GM19238 (cell line): ENCODE measurements at regions not wholly inside any gene's neighbourhood (a gene's known extent, or its start where the extent isn't known, plus 50 kb on each side); places are given as distances from the start of the nearest gene placed in this dataset.
A peak's percentile ranks its signal among the peaks of the same experiment; 100 is the strongest.

Experiments used
- DNase-seq: peaks from one replicate; pipeline ENCODE4 v3.0.0; 2011; ENCODE audit warnings: low spot score; ENCODE audit not compliant: insufficient read length

DNA sequence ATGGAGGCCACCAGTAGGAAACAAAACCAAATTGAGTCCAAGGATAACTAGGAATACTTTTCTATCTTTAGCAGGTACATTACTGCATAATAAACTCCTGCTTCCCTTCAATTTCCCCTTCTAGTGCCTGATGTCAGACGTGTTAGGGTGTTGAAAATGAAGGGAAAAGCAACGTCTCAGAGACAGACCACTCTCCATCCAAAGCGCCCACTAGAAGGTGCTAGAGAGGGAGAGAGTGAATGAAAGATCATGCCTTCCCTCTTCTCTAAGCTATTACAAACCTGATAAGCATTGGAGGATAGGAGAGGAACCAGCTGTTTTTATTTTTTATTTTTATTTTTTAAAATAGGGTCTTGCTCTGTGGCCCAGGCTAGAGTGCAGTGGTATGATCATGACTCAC is 64.1 kb downstream of the ZNF641 start:
- DNase-seq = no peak

- DNase-seq = no peak
Measured at GRCh38 chr12:48285751-48286650, 64.7 kb downstream of the ZNF641 start.

DNA sequence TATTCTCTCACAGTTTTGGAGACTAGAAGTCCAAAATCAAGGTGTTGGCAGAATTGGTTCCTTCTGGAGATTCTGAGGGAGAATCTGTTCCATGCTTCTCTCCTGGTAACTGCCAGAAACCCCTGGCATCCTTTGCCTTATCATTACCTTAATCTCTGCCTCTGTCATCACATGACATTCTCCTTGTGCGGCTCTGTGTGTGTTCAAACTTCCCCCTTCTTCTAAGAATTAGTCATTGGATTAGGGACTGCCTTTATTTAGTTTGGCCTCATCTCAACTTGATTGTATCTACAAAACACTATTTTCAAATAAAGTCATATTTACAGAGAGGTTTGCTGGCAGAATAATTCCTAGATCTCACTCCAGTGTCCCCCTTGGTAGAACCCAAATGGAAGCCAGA is 68.9 kb downstream of the ZNF641 start:
- no peak for DNase-seq

- DNase-seq = no peak
Measured at GRCh38 chr12:48280572-48280971, 70.1 kb downstream of the ZNF641 start.

DNA sequence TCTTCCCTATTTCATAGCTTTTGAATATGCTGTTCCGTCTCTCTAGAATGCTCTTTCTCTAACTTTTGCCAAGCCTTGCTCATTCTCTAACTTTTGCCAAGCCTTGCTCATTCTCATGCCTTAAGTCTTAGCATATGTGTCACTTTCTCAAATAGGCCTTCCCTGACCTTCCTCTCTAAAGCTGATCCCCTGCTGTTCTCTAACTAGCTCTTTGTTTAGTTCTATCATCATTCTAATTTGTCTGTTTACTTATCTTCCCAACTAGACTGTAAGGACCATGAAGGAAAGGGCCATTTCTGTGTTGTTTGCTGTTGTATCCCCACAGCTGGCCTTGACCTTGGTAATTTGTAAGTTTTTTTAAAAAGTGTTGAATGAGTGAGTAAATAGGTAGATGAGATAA is 71.1 kb downstream of the ZNF641 start:
- no peak for DNase-seq

GRCh38 chr12:48279101-48279500 is 71.6 kb downstream of the ZNF641 start:
- no peak for DNase-seq

GRCh38 chr12:48276621-48277020 is 73.5 kb upstream of the OR10AD1 start:
- no peak for DNase-seq

GRCh38 chr12:48266826-48267225 is 63.7 kb upstream of the OR10AD1 start:
- no peak for DNase-seq

GRCh38 chr12:48265777-48266176 is 62.7 kb upstream of the OR10AD1 start:
- DNase-seq = peak; percentile 1

- no peak for DNase-seq
Measured at GRCh38 chr12:48263617-48264016, 60.5 kb upstream of the OR10AD1 start.

GRCh38 chr12:48261773-48262172 is 58.7 kb upstream of the OR10AD1 start:
- DNase-seq = no peak
